Ovary (tissue), 7 donors: ENCODE measurements at regions not wholly inside any gene's neighbourhood (a gene's known extent, or its start where the extent isn't known, plus 50 kb on each side); places are given as distances from the start of the nearest gene placed in this dataset.
"Not testable (repeated sequence)": the region's sequence is repeated elsewhere in the genome, so short reads cannot be mapped to it uniquely, and the experiment has no call there.

Source experiments
- DNase-seq, 5 donors: peaks; one replicate each; pipeline ENCODE4 v3.0.0-alpha.2; 2019 to 2020
- H3K27ac ChIP-seq, 2 donors: fragments of 200-600 bp; one replicate each; pipeline versions ENCODE4 v1.5.1 to v1.8.0; 2019 to 2022
- H3K27me3 ChIP-seq: fragments of 200-600 bp; one replicate; pipeline ENCODE4 v1.8.0; 2022
- H3K36me3 ChIP-seq: fragments of 200-600 bp; sonication (generic); one replicate; pipeline ENCODE4 v1.5.1; 2019
- H3K4me1 ChIP-seq: one replicate; pipeline ENCODE4 v1.8.1; 2013; ENCODE audit warnings: mild to moderate bottlenecking, moderate library complexity; ENCODE audit not compliant: insufficient read depth
- H3K4me3 ChIP-seq: fragments of 200-600 bp; sonication (generic); one replicate; pipeline ENCODE4 v1.5.1; 2017
- H3K9me3 ChIP-seq, 2 donors: fragments of 200-600 bp in 1 of 2; sonication (generic) in 1 of 2; one replicate each; pipeline versions ENCODE4 v1.5.1 to v1.8.1; 2013 to 2019; ENCODE audit warnings: mild to moderate bottlenecking in 1 of 2, moderate library complexity in 1 of 2
- CTCF ChIP-seq, 3 donors: fragments of 450-650 bp in 2 of 3; fragments of 200-600 bp in 1 of 3; IDR thresholded peaks; one replicate each; pipeline versions ENCODE4 v1.5.1 to v1.8.0; 2016 to 2022; ENCODE audit warnings: antibody characterized with exemption in 3 of 3, mild to moderate bottlenecking in 1 of 3
- EP300 ChIP-seq: sonication (generic); formaldehyde crosslinking; IDR thresholded peaks from one replicate; pipeline ENCODE4 v1.6.1; 2017; ENCODE audit warnings: antibody characterized with exemption
- POLR2A ChIP-seq: fragments of 450-650 bp; IDR thresholded peaks from one replicate; pipeline ENCODE4 v1.6.1; 2017; ENCODE audit warnings: antibody characterized with exemption, mild to moderate bottlenecking, moderate library complexity
- WGBS, 3 donors: extraction: QIAGEN DNeasy Blood & Tissue Kit in 1 of 3; methylation state at CpG; one replicate each; pipeline versions ENCODE4 v1.1.5 to v1.1.7; 2013 to 2017; 5-methylcytosine and 5-hydroxymethylcytosine counted together
- intact Hi-C, 4 donors: fragments of 100-400 bp; cut with DNase I; formaldehyde crosslinking; loops; one replicate each; pipeline versions ENCODE4 v1.11.0 to v1.15.1; 2022 to 2023
- donor health status: DM: no; HTN: no; CAD: no; lungs with moderate emphysema.
- donor health status: DM: no; HTN: no; CAD: no.
- donor health status: Bipolar disorder and iron deficiency.
- donor health status: DM: no; HTN: no; CAD: no.
- donor health status: DM: yes; HTN: yes; CAD: no.

- no peaks in the 10 kb centered on the region for H3K36me3 ChIP-seq
- no peak overlapping the region for H3K27ac ChIP-seq
- intact Hi-C loops = no loop called here
- H3K9me3 ChIP-seq = no peaks in the 10 kb centered on the region
- H3K27me3 ChIP-seq = no peaks in the 10 kb centered on the region
- H3K4me3 ChIP-seq = no peak overlapping the region
- no peaks in the 10 kb centered on the region for H3K4me1 ChIP-seq
- TF ChIP-seq EP300 (no peak), CTCF (IDR thresholded peaks at IDR 0.05) (no peak), POLR2A (no peak)
- WGBS, 3 donors = 52 to 59% (median 55%) methylated on average over 9 of the region's 9 CpGs
- no peak for DNase-seq
Observed at GRCh38 chr3:71984843-71985613, 200.1 kb upstream of the PROK2 start.

- Histone ChIP-seq H3K36me3 (no peaks in the 10 kb centered on the region), H3K4me3 (no peak overlapping the region), H3K9me3 (no peaks in the 10 kb centered on the region), H3K27me3 (no peaks in the 10 kb centered on the region), H3K4me1 (no peaks in the 10 kb centered on the region), H3K27ac (no peak overlapping the region)
- intact Hi-C loops = no loop called here
- no peak for TF ChIP-seq EP300
- no peak for TF ChIP-seq POLR2A
- no peak for TF ChIP-seq CTCF (IDR thresholded peaks at IDR 0.05)
- 93 to 96% (median 96%) methylated on average over 4 of the region's 4 CpGs for WGBS, 3 donors
- no peak for DNase-seq
Observed at GRCh38 chr3:71983694-71984093, 198.7 kb upstream of the PROK2 start.

- H3K27me3 ChIP-seq, H3K27ac ChIP-seq, intact Hi-C loops, H3K4me3 ChIP-seq, H3K4me1 ChIP-seq, DNase-seq, H3K36me3 ChIP-seq, H3K9me3 ChIP-seq: not testable (repeated sequence)
- 56 to 67% (median 59%) methylated on average over 9 of the region's 9 CpGs for WGBS, 3 donors
Observed at GRCh38 chr3:71982506-71983258, 197.7 kb upstream of the PROK2 start.

- DNase-seq = no peak
- intact Hi-C loops = no loop called here
- TF ChIP-seq POLR2A (no peak), EP300 (no peak), CTCF (IDR thresholded peaks at IDR 0.05) (no peak)
- H3K27ac ChIP-seq = no peak overlapping the region
- no peak overlapping the region for H3K4me3 ChIP-seq
- H3K27me3 ChIP-seq = no peaks in the 10 kb centered on the region
- WGBS, 3 donors = 61 to 74% (median 66%) methylated on average over 3 of the region's 3 CpGs
- H3K36me3 ChIP-seq = no peaks in the 10 kb centered on the region
- no peaks in the 10 kb centered on the region for H3K4me1 ChIP-seq
- no peaks in the 10 kb centered on the region for H3K9me3 ChIP-seq
Observed at GRCh38 chr3:71979175-71979574, 194.2 kb upstream of the PROK2 start.
